Cerebellar nuclear complex (tissue), 1 donor: ENCODE measurements at regions not wholly inside any gene's neighbourhood (a gene's known extent, or its start where the extent isn't known, plus 50 kb on each side); places are given as distances from the start of the nearest gene placed in this dataset.

Experiments
- DNase-seq, 2 experiments: peaks; one replicate each; lab custom pipeline; 2025; lab: John Stamatoyannopoulos, UW

- no peak for DNase-seq
Observed at GRCh38 chr4:157514711-157515110, 294.2 kb downstream of the GRIA2 start.

GRCh38 chr4:157509341-157509740 is 288.8 kb downstream of the GRIA2 start:
- DNase-seq = no peak

- no peak for DNase-seq
Observed at GRCh38 chr4:157502656-157503055, 282.1 kb downstream of the GRIA2 start.

- no peak for DNase-seq
Observed at GRCh38 chr4:157459785-157460184, 239.3 kb downstream of the GRIA2 start.

- DNase-seq = no peak
Observed at GRCh38 chr4:157447195-157447594, 226.7 kb downstream of the GRIA2 start.

GRCh38 chr4:157444014-157444413 is 223.5 kb downstream of the GRIA2 start:
- no peak for DNase-seq

GRCh38 chr4:157443537-157443936 is 223.0 kb downstream of the GRIA2 start:
- no peak for DNase-seq

- DNase-seq = no peak
Observed at GRCh38 chr4:157425897-157426296, 205.4 kb downstream of the GRIA2 start.

GRCh38 chr4:157423526-157424020 is 203.0 kb downstream of the GRIA2 start:
- DNase-seq = no peak

GRCh38 chr4:157421365-157421764 is 200.8 kb downstream of the GRIA2 start:
- no peak for DNase-seq
